Liver (tissue), 8 donors: ENCODE measurements at regions not wholly inside any gene's neighbourhood (a gene's known extent, or its start where the extent isn't known, plus 50 kb on each side); places are given as distances from the start of the nearest gene placed in this dataset.

Experiments used
- DNase-seq: peaks from one replicate; pipeline ENCODE4 v3.0.0-alpha.2; 2017; ENCODE audit warnings: low spot score
- H3K27ac ChIP-seq, 2 donors: one replicate each; pipeline ENCODE4 v1.7.0; 2013; ENCODE audit warnings: inconsistent platforms in 2 of 2, low read length in 2 of 2, control low read depth in 1 of 2, low read depth in 1 of 2, mild to moderate bottlenecking in 1 of 2
- H3K27me3 ChIP-seq, 4 donors: one replicate each; pipeline versions ENCODE4 v1.6.1 to v1.7.0; 2013; ENCODE audit warnings: low read length in 3 of 4, inconsistent platforms in 1 of 4, mild to moderate bottlenecking in 1 of 4, moderate library complexity in 1 of 4; ENCODE audit not compliant: control insufficient read depth in 4 of 4, insufficient read depth in 4 of 4
- H3K36me3 ChIP-seq, 4 donors: one replicate each; pipeline versions ENCODE4 v1.6.1 to v1.7.0; 2013; ENCODE audit warnings: low read length in 3 of 4, mild to moderate bottlenecking in 3 of 4, low read depth in 1 of 4, moderate library complexity in 1 of 4; ENCODE audit not compliant: control insufficient read depth in 4 of 4, insufficient read depth in 3 of 4
- H3K4me1 ChIP-seq, 4 donors: one replicate each; pipeline versions ENCODE4 v1.6.1 to v1.7.0; 2013; ENCODE audit warnings: low read length in 3 of 4, mild to moderate bottlenecking in 3 of 4, moderate library complexity in 1 of 4; ENCODE audit not compliant: control insufficient read depth in 4 of 4, insufficient read depth in 4 of 4
- H3K4me3 ChIP-seq, 3 donors: one replicate each; pipeline versions ENCODE4 v1.6.1 to v1.7.0; 2013; ENCODE audit warnings: low read length in 3 of 3, control low read depth in 1 of 3, low read depth in 1 of 3, mild to moderate bottlenecking in 1 of 3
- H3K9ac ChIP-seq, 2 donors: one replicate each; pipeline ENCODE4 v1.7.0; 2013; ENCODE audit warnings: low read length in 2 of 2, mild to moderate bottlenecking in 2 of 2, moderate library complexity in 2 of 2, control low read depth in 1 of 2, low read depth in 1 of 2
- H3K9me3 ChIP-seq, 4 donors: one replicate each; pipeline versions ENCODE4 v1.6.1 to v1.7.0; 2013; ENCODE audit warnings: low read length in 3 of 4; ENCODE audit not compliant: control insufficient read depth in 4 of 4
- EGR1 ChIP-seq, 2 donors: IDR thresholded peaks; 2 replicates each; pipeline ENCODE4 v1.6.1; 2016 to 2018; ENCODE audit warnings: antibody characterized with exemption in 2 of 2, low read depth in 2 of 2
- FOXA1 ChIP-seq: IDR thresholded peaks from 2 replicates; pipeline ENCODE4 v1.6.1; 2016; ENCODE audit warnings: antibody characterized with exemption
- FOXA2 ChIP-seq: IDR thresholded peaks from 2 replicates; pipeline ENCODE4 v1.6.1; 2016; ENCODE audit warnings: antibody characterized with exemption
- GABPA ChIP-seq, 2 donors: IDR thresholded peaks in 1 of 2; conservative IDR thresholded peaks in 1 of 2; 2 replicates each; pipeline ENCODE4 v1.6.1; 2016; ENCODE audit warnings: antibody characterized with exemption in 2 of 2, mild to moderate bottlenecking in 1 of 2, moderate library complexity in 1 of 2
- HNF4G ChIP-seq: IDR thresholded peaks from 2 replicates; pipeline ENCODE4 v1.6.1; 2016; ENCODE audit warnings: antibody characterized with exemption
- MAX ChIP-seq: IDR thresholded peaks from 2 replicates; pipeline ENCODE4 v1.6.1; 2016; ENCODE audit warnings: antibody characterized with exemption
- RAD21 ChIP-seq, 2 donors: IDR thresholded peaks; 2 replicates each; pipeline ENCODE4 v1.6.1; 2016; ENCODE audit warnings: antibody characterized with exemption in 2 of 2, mild to moderate bottlenecking in 2 of 2
- RXRA ChIP-seq, 2 donors: IDR thresholded peaks; 2 replicates each; pipeline ENCODE4 v1.6.1; 2017 to 2018; ENCODE audit warnings: antibody characterized with exemption in 2 of 2, mild to moderate bottlenecking in 1 of 2
- SP1 ChIP-seq: IDR thresholded peaks from 2 replicates; pipeline ENCODE4 v1.6.1; 2018; ENCODE audit warnings: antibody characterized with exemption, mild to moderate bottlenecking
- YY1 ChIP-seq: IDR thresholded peaks from 2 replicates; pipeline ENCODE4 v1.6.1; 2016; ENCODE audit warnings: antibody characterized with exemption, mild to moderate bottlenecking
- WGBS: extraction: QIAGEN DNeasy Blood & Tissue Kit; methylation state at CpG from one replicate; pipeline ENCODE4 v1.1.7; 2013; 5-methylcytosine and 5-hydroxymethylcytosine counted together
- TF ChIP-seq, protein P1 (sequence below): fragments of 150-350 bp; IDR thresholded peaks from 2 replicates; pipeline ENCODE4 v1.5.1; 2017; ENCODE audit warnings: improper control_type of control experiment, low read depth, low read length; ENCODE audit not compliant: missing input control
- TF ChIP-seq, protein P2 (sequence below): IDR thresholded peaks from 2 replicates; pipeline ENCODE4 v1.6.1; 2016; ENCODE audit warnings: antibody characterized with exemption
- TF ChIP-seq, protein P3 (sequence below): IDR thresholded peaks from 2 replicates; pipeline ENCODE4 v1.6.1; 2016; ENCODE audit warnings: antibody characterized with exemption
- donor health status: healthy.
- donor health status: healthy.
- donor health status: healthy.
- donor health status: healthy.
- donor health status: healthy.

- Histone ChIP-seq H3K27me3 (no peaks in the 10 kb centered on the region), H3K27ac (no peak overlapping the region), H3K36me3 (no peaks in the 10 kb centered on the region), H3K9me3 (no peaks in the 10 kb centered on the region), H3K9ac (no peak overlapping the region), H3K4me3 (no peak overlapping the region), H3K4me1 (no peaks in the 10 kb centered on the region)
- DNase-seq, result no peak
- TF ChIP-seq RAD21 (IDR thresholded peaks at IDR 0.05), result no peak
- WGBS, result 80% methylated on average over 2 of the region's 2 CpGs
These were observed 302.1 kb downstream of the NR2F1-AS1 start for GRCh38 chr5:93278896-93279295.

GRCh38 chr5:93277051-93277450 lies 304.0 kb downstream of the NR2F1-AS1 start:
- 84% methylated on average over 6 of the region's 6 CpGs for WGBS
- H3K4me1 ChIP-seq, result no peaks in the 10 kb centered on the region
- no peak overlapping the region for H3K4me3 ChIP-seq
- no peak overlapping the region for H3K27ac ChIP-seq
- TF ChIP-seq FOXA2 (no peak), MAX (no peak)
- H3K9ac ChIP-seq, result no peak overlapping the region
- no peaks in the 10 kb centered on the region for H3K36me3 ChIP-seq
- DNase-seq, result no peak
- H3K27me3 ChIP-seq, result no peaks in the 10 kb centered on the region
- H3K9me3 ChIP-seq, result no peaks in the 10 kb centered on the region

GRCh38 chr5:93275376-93275775 lies 305.6 kb downstream of the NR2F1-AS1 start:
- TF ChIP-seq, protein P1, sequence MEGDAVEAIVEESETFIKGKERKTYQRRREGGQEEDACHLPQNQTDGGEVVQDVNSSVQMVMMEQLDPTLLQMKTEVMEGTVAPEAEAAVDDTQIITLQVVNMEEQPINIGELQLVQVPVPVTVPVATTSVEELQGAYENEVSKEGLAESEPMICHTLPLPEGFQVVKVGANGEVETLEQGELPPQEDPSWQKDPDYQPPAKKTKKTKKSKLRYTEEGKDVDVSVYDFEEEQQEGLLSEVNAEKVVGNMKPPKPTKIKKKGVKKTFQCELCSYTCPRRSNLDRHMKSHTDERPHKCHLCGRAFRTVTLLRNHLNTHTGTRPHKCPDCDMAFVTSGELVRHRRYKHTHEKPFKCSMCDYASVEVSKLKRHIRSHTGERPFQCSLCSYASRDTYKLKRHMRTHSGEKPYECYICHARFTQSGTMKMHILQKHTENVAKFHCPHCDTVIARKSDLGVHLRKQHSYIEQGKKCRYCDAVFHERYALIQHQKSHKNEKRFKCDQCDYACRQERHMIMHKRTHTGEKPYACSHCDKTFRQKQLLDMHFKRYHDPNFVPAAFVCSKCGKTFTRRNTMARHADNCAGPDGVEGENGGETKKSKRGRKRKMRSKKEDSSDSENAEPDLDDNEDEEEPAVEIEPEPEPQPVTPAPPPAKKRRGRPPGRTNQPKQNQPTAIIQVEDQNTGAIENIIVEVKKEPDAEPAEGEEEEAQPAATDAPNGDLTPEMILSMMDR, result no peak
- TF ChIP-seq HNF4G (no peak), RXRA (IDR thresholded peaks at IDR 0.05) (no peak), SP1 (no peak), RAD21 (IDR thresholded peaks at IDR 0.05) (no peak), FOXA1 (no peak), GABPA (IDR thresholded peaks at IDR 0.05 in 1 of 2, conservative IDR thresholded peaks at IDR 0.05 in 1 of 2) (no peak), EGR1 (IDR thresholded peaks at IDR 0.05; ENCODE audit: low read depth in 2 of 2) (no peak), YY1 (no peak)
- TF ChIP-seq, protein P2, sequence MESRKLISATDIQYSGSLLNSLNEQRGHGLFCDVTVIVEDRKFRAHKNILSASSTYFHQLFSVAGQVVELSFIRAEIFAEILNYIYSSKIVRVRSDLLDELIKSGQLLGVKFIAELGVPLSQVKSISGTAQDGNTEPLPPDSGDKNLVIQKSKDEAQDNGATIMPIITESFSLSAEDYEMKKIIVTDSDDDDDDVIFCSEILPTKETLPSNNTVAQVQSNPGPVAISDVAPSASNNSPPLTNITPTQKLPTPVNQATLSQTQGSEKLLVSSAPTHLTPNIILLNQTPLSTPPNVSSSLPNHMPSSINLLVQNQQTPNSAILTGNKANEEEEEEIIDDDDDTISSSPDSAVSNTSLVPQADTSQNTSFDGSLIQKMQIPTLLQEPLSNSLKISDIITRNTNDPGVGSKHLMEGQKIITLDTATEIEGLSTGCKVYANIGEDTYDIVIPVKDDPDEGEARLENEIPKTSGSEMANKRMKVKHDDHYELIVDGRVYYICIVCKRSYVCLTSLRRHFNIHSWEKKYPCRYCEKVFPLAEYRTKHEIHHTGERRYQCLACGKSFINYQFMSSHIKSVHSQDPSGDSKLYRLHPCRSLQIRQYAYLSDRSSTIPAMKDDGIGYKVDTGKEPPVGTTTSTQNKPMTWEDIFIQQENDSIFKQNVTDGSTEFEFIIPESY, result no peak
- TF ChIP-seq, protein P3, sequence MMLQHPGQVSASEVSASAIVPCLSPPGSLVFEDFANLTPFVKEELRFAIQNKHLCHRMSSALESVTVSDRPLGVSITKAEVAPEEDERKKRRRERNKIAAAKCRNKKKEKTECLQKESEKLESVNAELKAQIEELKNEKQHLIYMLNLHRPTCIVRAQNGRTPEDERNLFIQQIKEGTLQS, result no peak
- H3K36me3 ChIP-seq, result no peaks in the 10 kb centered on the region

More at GRCh38 chr5:93275376-93275775, 305.6 kb downstream of the NR2F1-AS1 start:
- H3K4me3 ChIP-seq, result no peak overlapping the region
- no peak overlapping the region for H3K27ac ChIP-seq
- no peaks in the 10 kb centered on the region for H3K9me3 ChIP-seq
- no peaks in the 10 kb centered on the region for H3K4me1 ChIP-seq
- DNase-seq, result no peak
- no peak overlapping the region for H3K9ac ChIP-seq
- no peaks in the 10 kb centered on the region for H3K27me3 ChIP-seq
